MCF 10A (cell line): ENCODE measurements at regions not wholly inside any gene's neighbourhood (a gene's known extent, or its start where the extent isn't known, plus 50 kb on each side); places are given as distances from the start of the nearest gene placed in this dataset.

ENCODE experiments used
- BruUV-seq: library from RNA; stranded (reverse); fragments of 400-500 nt; replicated peaks from 2 replicates; lab custom pipeline; 2021; lab: Mats Ljungman, UMichigan
- CTCF ChIA-PET: fragments of 300-600 bp; sonication (Branson Sonifier 250); formaldehyde crosslinking; extraction: SDS; loops from one replicate; lab custom pipeline; 2021; ENCODE audit warnings: antibody characterized with exemption, inconsistent platforms; lab: Yijun Ruan, JAX
- POLR2A ChIA-PET: fragments of 300-600, 350-650 bp; sonication (Branson Sonifier 250); formaldehyde crosslinking; extraction: SDS; loops from one replicate; lab custom pipeline; 2020; ENCODE audit warnings: antibody characterized with exemption, inconsistent platforms; lab: Yijun Ruan, JAX
- DNase-seq: peaks from one replicate; pipeline ENCODE4 v3.0.0-alpha.2; 2018; ENCODE audit not compliant: unreplicated experiment
- H3K27ac Mint-ChIP-seq: one replicate; pipeline ENCODE4 v1.8.0; 2022; ENCODE audit warnings: mild to moderate bottlenecking, low read depth, mixed read lengths; ENCODE audit not compliant: unreplicated experiment
- H3K27me3 Mint-ChIP-seq: one replicate; pipeline ENCODE4 v1.8.0; 2022; ENCODE audit warnings: mixed read lengths; ENCODE audit not compliant: insufficient read depth, unreplicated experiment
- H3K36me3 Mint-ChIP-seq: one replicate; pipeline ENCODE4 v1.8.0; 2022; ENCODE audit warnings: mild to moderate bottlenecking, moderate library complexity, mixed read lengths; ENCODE audit not compliant: insufficient read depth, unreplicated experiment
- H3K4me1 Mint-ChIP-seq: one replicate; pipeline ENCODE4 v1.8.0; 2022; ENCODE audit warnings: mixed read lengths; ENCODE audit not compliant: insufficient read depth, unreplicated experiment
- H3K4me3 Mint-ChIP-seq: one replicate; pipeline ENCODE4 v1.8.0; 2022; ENCODE audit warnings: mild to moderate bottlenecking, moderate library complexity, mixed read lengths; ENCODE audit not compliant: unreplicated experiment
- H3K9me3 Mint-ChIP-seq: one replicate; pipeline ENCODE4 v1.8.0; 2022; ENCODE audit warnings: mixed read lengths; ENCODE audit not compliant: unreplicated experiment
- CTCF ChIP-seq: fragments of 200-600 bp; IDR thresholded peaks from one replicate; pipeline ENCODE4 v1.8.0; 2022; ENCODE audit warnings: antibody characterized with exemption, mild to moderate bottlenecking; ENCODE audit not compliant: unreplicated experiment
- intact Hi-C: fragments of 100-400 bp; cut with micrococcal nuclease; formaldehyde crosslinking; loops from 2 replicates; pipeline ENCODE4 v1.14.1; 2022

GRCh38 chr1:229749992-229750391 lies 123.9 kb downstream of the URB2 start:
- no TSS peak for BruUV-seq
- ChIA-PET POLR2A (interaction anchor here (0.6 to 0.8 kb wide), 3 partner anchors 9 to 123 kb away, joined by 3 read pairs; no protein-coding TSS in a partner anchor), CTCF (no interaction called here)
- TF ChIP-seq CTCF = no peak
- no peaks in the 10 kb centered on the region for H3K36me3 Mint-ChIP-seq
- H3K27me3 Mint-ChIP-seq = peaks cover 18% of the 10 kb centered on the region
- H3K4me1 Mint-ChIP-seq = no peaks in the 10 kb centered on the region
- H3K4me3 Mint-ChIP-seq = no peak overlapping the region
- intact Hi-C loops = no loop called here
- H3K9me3 Mint-ChIP-seq = no peaks in the 10 kb centered on the region
- no peak for DNase-seq
- H3K27ac Mint-ChIP-seq = no peak overlapping the region

DNA sequence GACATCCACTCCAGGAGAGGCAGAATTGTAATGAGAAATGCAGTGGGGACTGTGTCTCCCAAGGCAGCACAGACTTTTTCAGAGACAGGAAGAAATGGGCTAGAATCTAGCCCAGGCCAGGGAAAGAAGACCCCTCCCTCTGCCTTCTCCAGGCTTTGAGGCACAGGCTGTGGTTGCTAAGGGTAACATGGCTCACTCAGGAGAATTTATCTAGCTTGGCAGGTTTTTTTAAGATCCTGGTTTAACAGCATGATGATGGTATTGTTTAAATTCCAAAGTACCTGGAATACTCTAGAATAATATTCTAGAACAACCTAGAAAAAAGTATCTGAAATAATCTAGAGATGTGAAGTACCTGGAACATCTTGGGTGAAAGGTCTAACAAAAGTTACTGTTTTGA lies 125.6 kb downstream of the URB2 start:
- Mint-ChIP-seq H3K4me3 (no peak overlapping the region), H3K4me1 (no peaks in the 10 kb centered on the region), H3K27ac (no peak overlapping the region), H3K9me3 (no peaks in the 10 kb centered on the region), H3K36me3 (no peaks in the 10 kb centered on the region), H3K27me3 (peaks cover 2% of the 10 kb centered on the region)
- intact Hi-C loops = no loop called here
- no peak for DNase-seq
- ChIA-PET CTCF (no interaction called here), POLR2A (interaction anchor here (0.6 kb wide), 1 partner anchor 9 kb away, joined by 3 read pairs; no protein-coding TSS in a partner anchor)
- BruUV-seq = no TSS peak
- TF ChIP-seq CTCF = no peak

- H3K9me3 Mint-ChIP-seq = no peaks in the 10 kb centered on the region
- no peak for DNase-seq
- POLR2A ChIA-PET = interaction anchor here (0.6 to 0.7 kb wide), 2 partner anchors 10 to 66 kb away, joined by 3 to 4 read pairs; no protein-coding TSS in a partner anchor
- H3K4me3 Mint-ChIP-seq = no peak overlapping the region
- H3K27me3 Mint-ChIP-seq = no peaks in the 10 kb centered on the region
- H3K4me1 Mint-ChIP-seq = no peaks in the 10 kb centered on the region
- CTCF ChIA-PET = interaction anchor here (0.6 kb wide), 2 partner anchors 284 to 302 kb away, joined by 3 to 5 read pairs; no protein-coding TSS in a partner anchor
- H3K27ac Mint-ChIP-seq = no peak overlapping the region
- BruUV-seq = no TSS peak
- intact Hi-C loops = no loop called here
- H3K36me3 Mint-ChIP-seq = no peaks in the 10 kb centered on the region
- no peak for TF ChIP-seq CTCF
Observed at GRCh38 chr1:229752679-229753078, 126.6 kb downstream of the URB2 start.

DNA sequence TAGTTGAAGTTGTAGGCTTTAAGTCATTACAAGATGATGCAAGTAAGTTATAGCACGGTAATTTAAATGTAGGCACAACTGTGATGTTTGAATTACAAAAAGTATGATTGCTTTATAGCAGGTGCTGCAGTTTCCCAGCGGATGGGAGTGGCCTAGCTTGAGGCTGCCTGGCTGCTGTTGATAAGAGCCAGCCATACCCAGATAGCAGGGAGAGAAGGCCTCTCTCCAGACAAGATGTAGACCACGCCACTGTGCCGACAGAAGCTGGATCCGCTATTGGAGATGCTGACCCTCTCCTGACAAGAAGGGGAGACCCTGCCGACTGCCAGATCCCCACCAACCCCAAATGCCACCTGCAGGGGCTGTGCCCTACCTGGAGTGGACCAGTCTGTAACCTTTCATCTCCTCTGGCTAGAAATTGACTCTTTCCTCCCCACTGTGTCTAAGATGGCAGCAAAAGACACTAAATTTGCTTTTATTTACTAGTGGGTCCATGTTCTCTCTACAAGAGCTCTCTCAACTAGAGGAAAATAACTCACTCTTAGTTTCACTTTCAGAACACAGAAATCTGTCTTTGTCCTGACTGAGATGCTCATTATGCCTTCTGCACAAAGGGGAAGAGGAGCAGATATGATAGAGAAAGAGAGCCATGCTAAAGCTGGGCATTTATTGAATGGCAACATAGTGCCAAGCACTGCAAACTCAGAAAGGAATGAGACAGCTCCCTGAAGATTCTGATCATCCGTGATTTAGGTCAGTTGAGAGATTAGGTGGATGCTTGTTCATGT lies 127.9 kb downstream of the URB2 start:
- POLR2A ChIA-PET = interaction anchor here (0.6 kb wide), 1 partner anchor 12 kb away, joined by 3 read pairs; no protein-coding TSS in a partner anchor
- Mint-ChIP-seq H3K36me3 (no peaks in the 10 kb centered on the region), H3K4me3 (no peak overlapping the region), H3K9me3 (no peaks in the 10 kb centered on the region), H3K4me1 (no peaks in the 10 kb centered on the region), H3K27ac (no peak overlapping the region), H3K27me3 (no peaks in the 10 kb centered on the region)
- no peak for TF ChIP-seq CTCF
- CTCF ChIA-PET = interaction anchor here (0.7 to 1.5 kb wide), 3 partner anchors 8 to 104 kb away, joined by 3 to 4 read pairs (median 3); no protein-coding TSS in a partner anchor
- no peak for DNase-seq
- BruUV-seq = no TSS peak
- intact Hi-C loops = no loop called here
